ENCODE measurements at regions not wholly inside any gene's neighbourhood (a gene's known extent, or its start where the extent isn't known, plus 50 kb on each side); places are given as distances from the start of the nearest gene placed in this dataset.
A peak's percentile ranks its signal among the peaks of the same experiment; 100 is the strongest.

- WGBS, 3 donors: 36 to 52% (median 40%) methylated on average over 7 of the region's 7 CpGs
- intact Hi-C loops (cut with DNase I): no loop called here
- no peak for TF ChIP-seq POLR2A (IDR thresholded peaks at IDR 0.05)
- TF ChIP-seq CTCF (IDR thresholded peaks at IDR 0.05): no peak
- TF ChIP-seq EP300 (IDR thresholded peaks at IDR 0.05): no peak
Measured at GRCh38 chr6:14743474-14744211, 502.2 kb upstream of the JARID2 start.

GRCh38 chr6:14744212-14744556 is 501.7 kb upstream of the JARID2 start:
- no peak overlapping the region for H3K27ac ChIP-seq
- H3K4me1 ChIP-seq (ENCODE audit: insufficient read depth): no peaks in the 10 kb centered on the region
- intact Hi-C loops (cut with DNase I): no loop called here
- no peak for DNase-seq
- H3K36me3 ChIP-seq: no peaks in the 10 kb centered on the region
- H3K4me3 ChIP-seq: no peak overlapping the region
- no peak for TF ChIP-seq CTCF (IDR thresholded peaks at IDR 0.05)
- no peak for TF ChIP-seq POLR2A (IDR thresholded peaks at IDR 0.05)
- TF ChIP-seq EP300 (IDR thresholded peaks at IDR 0.05): no peak
- no peaks in the 10 kb centered on the region for H3K9me3 ChIP-seq
- H3K27me3 ChIP-seq: no peaks in the 10 kb centered on the region
- WGBS, 3 donors: 84 to 93% (median 92%) methylated on average over 3 of the region's 3 CpGs

More at GRCh38 chr6:14743474-14744211, 502.2 kb upstream of the JARID2 start:
- H3K4me1 ChIP-seq (ENCODE audit: insufficient read depth): no peaks in the 10 kb centered on the region
- H3K27me3 ChIP-seq: no peaks in the 10 kb centered on the region
- no peaks in the 10 kb centered on the region for H3K9me3 ChIP-seq
- H3K4me3 ChIP-seq: no peak overlapping the region
- no peaks in the 10 kb centered on the region for H3K36me3 ChIP-seq
- peak in 2 of 5 donors; percentile 33 to 42 for DNase-seq
- no peak overlapping the region for H3K27ac ChIP-seq

GRCh38 chr6:14746139-14746837 is 499.6 kb upstream of the JARID2 start:
- no peak for TF ChIP-seq POLR2A (IDR thresholded peaks at IDR 0.05)
- no peak for TF ChIP-seq CTCF (IDR thresholded peaks at IDR 0.05)
- no peak for TF ChIP-seq EP300 (IDR thresholded peaks at IDR 0.05)
- DNase-seq: no peak
- no peak overlapping the region for H3K27ac ChIP-seq
- H3K4me1 ChIP-seq (ENCODE audit: insufficient read depth): no peaks in the 10 kb centered on the region
- intact Hi-C loops (cut with DNase I): no loop called here
- WGBS, 3 donors: 87 to 92% (median 88%) methylated on average over 2 of the region's 2 CpGs
- no peak overlapping the region for H3K4me3 ChIP-seq
- H3K27me3 ChIP-seq: no peaks in the 10 kb centered on the region
- no peaks in the 10 kb centered on the region for H3K36me3 ChIP-seq
- no peaks in the 10 kb centered on the region for H3K9me3 ChIP-seq

GRCh38 chr6:14747881-14748520 is 497.9 kb upstream of the JARID2 start:
- WGBS, 3 donors: 65 to 79% (median 72%) methylated on average over 3 of the region's 3 CpGs
- no peaks in the 10 kb centered on the region for H3K9me3 ChIP-seq

More at GRCh38 chr6:14747881-14748520, 497.9 kb upstream of the JARID2 start:
- H3K36me3 ChIP-seq: no peaks in the 10 kb centered on the region
- H3K4me1 ChIP-seq (ENCODE audit: insufficient read depth): no peaks in the 10 kb centered on the region
- DNase-seq: no peak
- H3K27me3 ChIP-seq: no peaks in the 10 kb centered on the region
- TF ChIP-seq EP300 (IDR thresholded peaks at IDR 0.05) (no peak), POLR2A (IDR thresholded peaks at IDR 0.05) (no peak), CTCF (IDR thresholded peaks at IDR 0.05) (no peak)
- H3K27ac ChIP-seq: no peak overlapping the region
- no peak overlapping the region for H3K4me3 ChIP-seq
- intact Hi-C loops (cut with DNase I): no loop called here
